MM.1S (cell line): ENCODE measurements at regions not wholly inside any gene's neighbourhood (a gene's known extent, or its start where the extent isn't known, plus 50 kb on each side); places are given as distances from the start of the nearest gene placed in this dataset.

ENCODE experiments used
- DNase-seq: peaks from one replicate; pipeline ENCODE4 v3.0.0-alpha.2; 2015
- H2AFZ ChIP-seq: fragments of 300-600 bp; sonication (generic); 2 replicates; pipeline ENCODE4 v1.6.0; 2016; ENCODE audit warnings: antibody characterized with exemption, low read length
- H3F3A ChIP-seq: fragments of 300-600 bp; sonication (generic); 2 replicates; pipeline ENCODE4 v1.6.1; 2016; ENCODE audit warnings: mild to moderate bottlenecking, antibody characterized with exemption, low read length, moderate library complexity, mixed read lengths; ENCODE audit not compliant: insufficient read depth
- H3K27ac ChIP-seq: fragments of 300-600 bp; sonication (generic); 2 replicates; pipeline ENCODE4 v1.5.1; 2016; ENCODE audit warnings: mild to moderate bottlenecking, low read length
- H3K27me3 ChIP-seq: fragments of 300-600 bp; sonication (generic); replicated peaks from 2 replicates; pipeline ENCODE4 v1.6.0; 2016; ENCODE audit warnings: low read length; ENCODE audit not compliant: insufficient read depth
- H3K36me3 ChIP-seq: fragments of 300-600 bp; sonication (generic); replicated peaks from 2 replicates; pipeline ENCODE4 v1.6.1; 2016; ENCODE audit warnings: mild to moderate bottlenecking, low read length, mixed read lengths; ENCODE audit not compliant: insufficient read depth
- H3K4me1 ChIP-seq: fragments of 300-600 bp; sonication (generic); 2 replicates; pipeline ENCODE4 v1.6.1; 2016; ENCODE audit warnings: low read length, mixed read lengths
- H3K4me2 ChIP-seq: fragments of 300-600 bp; sonication (generic); 2 replicates; pipeline ENCODE4 v1.6.0; 2016; ENCODE audit warnings: low read depth, low read length
- H3K4me3 ChIP-seq: fragments of 300-600 bp; sonication (generic); 2 replicates; pipeline ENCODE4 v1.5.1; 2016; ENCODE audit warnings: low read length, mixed read lengths
- H3K79me2 ChIP-seq: fragments of 300-600 bp; sonication (generic); 2 replicates; pipeline ENCODE4 v1.6.1; 2016; ENCODE audit warnings: mixed run types, low read length, mixed read lengths
- H3K9ac ChIP-seq: fragments of 300-600 bp; sonication (generic); 2 replicates; pipeline ENCODE4 v1.6.1; 2016; ENCODE audit warnings: low read length, mixed read lengths
- H3K9me2 ChIP-seq: fragments of 300-600 bp; sonication (generic); replicated peaks from 2 replicates; pipeline ENCODE4 v1.6.1; 2016; ENCODE audit warnings: mild to moderate bottlenecking, low read length, mixed read lengths; ENCODE audit not compliant: insufficient read depth
- H3K9me3 ChIP-seq: fragments of 300-600 bp; sonication (generic); replicated peaks from 2 replicates; pipeline ENCODE4 v1.6.1; 2016; ENCODE audit warnings: mild to moderate bottlenecking, low read length, mixed read lengths; ENCODE audit not compliant: insufficient read depth
- H4K20me1 ChIP-seq: fragments of 300-600 bp; sonication (generic); 2 replicates; pipeline ENCODE4 v1.6.1; 2016; ENCODE audit warnings: mild to moderate bottlenecking, low read length, moderate library complexity, mixed read lengths; ENCODE audit not compliant: insufficient read depth
- EZH2 ChIP-seq: fragments of 300-600 bp; sonication (generic); optimal IDR thresholded peaks from 2 replicates; pipeline ENCODE3; 2017; ENCODE audit warnings: low read depth, mild to moderate bottlenecking, antibody characterized with exemption, low read length, mixed read lengths
- EZH2phosphoT487 ChIP-seq: fragments of 300-600 bp; sonication (generic); IDR thresholded peaks from 2 replicates; pipeline ENCODE4 v1.6.1; 2018; ENCODE audit warnings: antibody characterized with exemption, low read length
- TF ChIP-seq, protein P1 (sequence below): fragments of 300-600 bp; sonication (generic); IDR thresholded peaks from 2 replicates; pipeline ENCODE4 v1.5.1; 2016; ENCODE audit warnings: antibody characterized with exemption, low read length, mixed read lengths

DNA sequence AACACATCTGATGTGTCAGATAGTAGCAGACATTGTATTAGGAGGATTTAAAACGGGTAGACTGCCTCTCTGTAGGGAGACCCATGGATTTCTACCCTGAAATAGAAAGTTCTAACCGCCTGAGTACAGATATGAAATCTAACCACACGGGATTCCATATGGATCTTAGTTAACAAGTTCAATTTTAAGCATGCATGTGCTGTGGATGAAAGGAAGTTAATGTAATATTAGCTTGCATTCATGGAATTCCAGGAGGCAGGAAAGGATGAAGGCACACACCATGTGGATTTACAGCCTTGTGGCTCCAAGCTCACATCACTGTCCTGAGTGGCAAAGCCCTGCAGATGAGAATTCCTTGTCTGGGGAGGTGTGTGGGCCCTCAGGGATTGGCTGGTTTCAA lies 120.6 kb upstream of the IRS2 start:
- Histone ChIP-seq H3K79me2 (no peaks in the 10 kb centered on the region), H3K9ac (no peak overlapping the region), H3K27me3 (no peaks in the 10 kb centered on the region), H3K27ac (no peak overlapping the region), H3K9me2 (no peaks in the 10 kb centered on the region), H4K20me1 (no peaks in the 10 kb centered on the region), H3K4me2 (no peak overlapping the region), H3K9me3 (no peaks in the 10 kb centered on the region), H3F3A (no peaks in the 10 kb centered on the region), H3K4me3 (no peak overlapping the region), H3K36me3 (no peaks in the 10 kb centered on the region), H3K4me1 (no peaks in the 10 kb centered on the region), H2AFZ (no peak overlapping the region)
- TF ChIP-seq EZH2 (no peak), EZH2phosphoT487 (no peak)
- TF ChIP-seq, protein P1, sequence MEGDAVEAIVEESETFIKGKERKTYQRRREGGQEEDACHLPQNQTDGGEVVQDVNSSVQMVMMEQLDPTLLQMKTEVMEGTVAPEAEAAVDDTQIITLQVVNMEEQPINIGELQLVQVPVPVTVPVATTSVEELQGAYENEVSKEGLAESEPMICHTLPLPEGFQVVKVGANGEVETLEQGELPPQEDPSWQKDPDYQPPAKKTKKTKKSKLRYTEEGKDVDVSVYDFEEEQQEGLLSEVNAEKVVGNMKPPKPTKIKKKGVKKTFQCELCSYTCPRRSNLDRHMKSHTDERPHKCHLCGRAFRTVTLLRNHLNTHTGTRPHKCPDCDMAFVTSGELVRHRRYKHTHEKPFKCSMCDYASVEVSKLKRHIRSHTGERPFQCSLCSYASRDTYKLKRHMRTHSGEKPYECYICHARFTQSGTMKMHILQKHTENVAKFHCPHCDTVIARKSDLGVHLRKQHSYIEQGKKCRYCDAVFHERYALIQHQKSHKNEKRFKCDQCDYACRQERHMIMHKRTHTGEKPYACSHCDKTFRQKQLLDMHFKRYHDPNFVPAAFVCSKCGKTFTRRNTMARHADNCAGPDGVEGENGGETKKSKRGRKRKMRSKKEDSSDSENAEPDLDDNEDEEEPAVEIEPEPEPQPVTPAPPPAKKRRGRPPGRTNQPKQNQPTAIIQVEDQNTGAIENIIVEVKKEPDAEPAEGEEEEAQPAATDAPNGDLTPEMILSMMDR, result no peak
- no peak for DNase-seq

DNA sequence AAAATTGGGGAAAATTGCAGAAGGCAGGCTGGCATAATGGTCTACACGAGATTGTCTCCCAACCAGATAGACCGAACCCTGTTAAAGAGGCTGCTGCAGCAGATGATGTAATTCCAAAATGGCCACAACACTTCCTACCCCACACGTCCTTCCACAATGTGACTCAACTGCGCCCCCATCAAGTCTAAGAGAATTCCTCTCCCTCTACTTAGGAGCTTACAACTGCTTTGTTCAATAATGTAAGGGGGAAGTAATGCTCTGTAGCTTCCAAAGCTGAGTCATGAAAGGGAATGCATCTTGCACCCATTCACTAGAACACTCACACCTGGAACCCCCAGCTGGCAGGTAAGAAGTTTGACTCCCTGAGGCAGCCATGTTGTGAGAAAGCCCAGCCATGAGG lies 117.8 kb upstream of the IRS2 start:
- no peaks in the 10 kb centered on the region for H3K27me3 ChIP-seq
- no peaks in the 10 kb centered on the region for H3K9me2 ChIP-seq
- no peaks in the 10 kb centered on the region for H4K20me1 ChIP-seq
- no peak for TF ChIP-seq EZH2phosphoT487
- TF ChIP-seq EZH2, result no peak
- TF ChIP-seq, protein P1, result no peak
- no peak overlapping the region for H2AFZ ChIP-seq
- DNase-seq, result no peak
- H3K9me3 ChIP-seq, result no peaks in the 10 kb centered on the region
- no peaks in the 10 kb centered on the region for H3K36me3 ChIP-seq
- H3K4me2 ChIP-seq, result no peak overlapping the region
- no peaks in the 10 kb centered on the region for H3K79me2 ChIP-seq
- no peak overlapping the region for H3K27ac ChIP-seq
- H3F3A ChIP-seq, result no peaks in the 10 kb centered on the region
- no peak overlapping the region for H3K9ac ChIP-seq
- no peak overlapping the region for H3K4me3 ChIP-seq
- H3K4me1 ChIP-seq, result no peaks in the 10 kb centered on the region

DNA sequence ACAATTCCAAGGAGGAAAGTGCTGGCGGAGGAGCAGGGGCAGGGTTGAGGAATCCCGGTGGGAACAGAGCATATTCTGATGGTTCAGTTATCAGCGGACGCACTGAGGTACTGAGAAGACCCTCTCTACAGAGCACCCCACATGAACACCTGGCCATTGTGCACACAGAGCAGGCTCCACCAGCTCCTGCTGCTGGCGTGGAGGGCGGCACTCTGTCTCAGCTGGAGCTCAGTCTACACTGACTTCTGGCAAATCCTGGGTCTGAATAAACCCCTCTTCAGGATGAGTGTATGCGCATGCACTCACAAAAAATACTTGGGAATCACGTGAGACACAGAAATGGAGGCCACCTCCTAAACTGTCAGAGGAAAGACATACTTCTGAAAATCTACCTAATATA lies 114.4 kb upstream of the IRS2 start:
- H3K9me3 ChIP-seq, result no peaks in the 10 kb centered on the region
- H3K27ac ChIP-seq, result no peak overlapping the region
- no peaks in the 10 kb centered on the region for H4K20me1 ChIP-seq
- no peaks in the 10 kb centered on the region for H3K4me1 ChIP-seq
- H3K27me3 ChIP-seq, result no peaks in the 10 kb centered on the region
- no peaks in the 10 kb centered on the region for H3K79me2 ChIP-seq
- H3K9ac ChIP-seq, result no peak overlapping the region
- no peaks in the 10 kb centered on the region for H3K9me2 ChIP-seq
- H3K4me2 ChIP-seq, result no peak overlapping the region
- no peak overlapping the region for H2AFZ ChIP-seq
- DNase-seq, result no peak
- H3K4me3 ChIP-seq, result no peak overlapping the region
- H3F3A ChIP-seq, result no peaks in the 10 kb centered on the region
- H3K36me3 ChIP-seq, result no peaks in the 10 kb centered on the region
- no peak for TF ChIP-seq EZH2
- TF ChIP-seq, protein P1, result no peak
